SH-SY5Y (cell line): ENCODE measurements at regions not wholly inside any gene's neighbourhood (a gene's known extent, or its start where the extent isn't known, plus 50 kb on each side); places are given as distances from the start of the nearest gene placed in this dataset.

Experiments
- GATA2 ChIP-seq: IDR thresholded peaks from 2 replicates; pipeline ENCODE4 v1.6.1; 2011; ENCODE audit warnings: mild to moderate bottlenecking, low read depth, low read length
- GATA3 ChIP-seq: IDR thresholded peaks from 2 replicates; pipeline ENCODE4 v1.6.1; 2011; ENCODE audit warnings: low read depth, mild to moderate bottlenecking, low read length, moderate library complexity

- TF ChIP-seq GATA2 (no peak), GATA3 (no peak)
These were observed 77.5 kb upstream of the CD83 start for GRCh38 chr6:14040042-14040441.
